SK-N-SH treated with all-trans-retinoic acid at 6 μM for 48 hours (cell line): ENCODE measurements at regions not wholly inside any gene's neighbourhood (a gene's known extent, or its start where the extent isn't known, plus 50 kb on each side); places are given as distances from the start of the nearest gene placed in this dataset.

ENCODE experiments used
- ATAC-seq: fragments of 200-7000 bp; cut with Tn5 transposase; 3 replicates; pipeline ENCODE4 v1.9.1; 2020; ENCODE audit warnings: mild to moderate bottlenecking, moderate library complexity
- ARNTL ChIP-seq: fragments of 450-650 bp; formaldehyde crosslinking; IDR thresholded peaks from 2 replicates; pipeline ENCODE4 v1.5.0; 2020; ENCODE audit warnings: low read depth, mild to moderate bottlenecking, moderate library complexity, borderline replicate concordance
- BACH2 ChIP-seq: fragments of 250-450 bp; sonication (Bioruptor Pico); IDR thresholded peaks from 2 replicates; pipeline ENCODE4 v1.9.0; 2021; ENCODE audit warnings: mild to moderate bottlenecking, borderline replicate concordance
- CREB5 ChIP-seq: fragments of 250-450 bp; sonication (Bioruptor Pico); IDR thresholded peaks from 2 replicates; pipeline ENCODE4 v1.5.1; 2020; ENCODE audit warnings: low read depth, mild to moderate bottlenecking, moderate library complexity
- CSDC2 ChIP-seq: fragments of 250-450 bp; sonication (Bioruptor Pico); IDR thresholded peaks from 2 replicates; pipeline ENCODE4 v1.5.0; 2020; ENCODE audit warnings: mild to moderate bottlenecking, moderate library complexity
- CSRNP3 ChIP-seq: fragments of 250-450 bp; sonication (Bioruptor Pico); IDR thresholded peaks from 2 replicates; pipeline ENCODE4 v1.5.1; 2021; ENCODE audit warnings: mild to moderate bottlenecking, moderate library complexity
- ESRRG ChIP-seq: fragments of 250-450 bp; sonication (Bioruptor Pico); IDR thresholded peaks from 2 replicates; pipeline ENCODE4 v1.6.1; 2021; ENCODE audit warnings: mild to moderate bottlenecking
- GLIS3 ChIP-seq: fragments of 250-450 bp; sonication (Bioruptor Pico); IDR thresholded peaks from 2 replicates; pipeline ENCODE4 v1.5.0; 2020; ENCODE audit warnings: mild to moderate bottlenecking, moderate library complexity
- ISL1 ChIP-seq: fragments of 250-450 bp; sonication (Bioruptor Pico); IDR thresholded peaks from 2 replicates; pipeline ENCODE4 v2.1.2; 2022; ENCODE audit warnings: mild to moderate bottlenecking, moderate library complexity
- OSR1 ChIP-seq: fragments of 250-450 bp; sonication (Bioruptor Pico); IDR thresholded peaks from 2 replicates; pipeline ENCODE4 v1.8.0; 2022; ENCODE audit warnings: moderate library complexity, mild to moderate bottlenecking, inconsistent platforms
- PATZ1 ChIP-seq: fragments of 250-450 bp; sonication (Bioruptor Pico); IDR thresholded peaks from 2 replicates; pipeline ENCODE4 v1.8.0; 2020; ENCODE audit warnings: mild to moderate bottlenecking, moderate library complexity, borderline replicate concordance
- POU6F1 ChIP-seq: fragments of 250-450 bp; sonication (Bioruptor Pico); IDR thresholded peaks from 2 replicates; pipeline ENCODE4 v1.8.0; 2021; ENCODE audit warnings: low read depth, mild to moderate bottlenecking, moderate library complexity, borderline replicate concordance
- PPARA ChIP-seq: fragments of 250-450 bp; sonication (Bioruptor Pico); IDR thresholded peaks from 2 replicates; pipeline ENCODE4 v1.5.0; 2020; ENCODE audit warnings: mild to moderate bottlenecking, borderline replicate concordance
- RARB ChIP-seq: fragments of 250-450 bp; sonication (Bioruptor Pico); IDR thresholded peaks from 2 replicates; pipeline ENCODE4 v1.8.0; 2021; ENCODE audit warnings: mild to moderate bottlenecking, moderate library complexity
- SNAI2 ChIP-seq: fragments of 250-450 bp; sonication (Bioruptor Pico); IDR thresholded peaks from 2 replicates; pipeline ENCODE4 v1.5.0; 2020; ENCODE audit warnings: mild to moderate bottlenecking, moderate library complexity
- TCF4 ChIP-seq: fragments of 250-450 bp; sonication (Bioruptor Pico); IDR thresholded peaks from 2 replicates; pipeline ENCODE4 v1.8.0; 2021; ENCODE audit warnings: mild to moderate bottlenecking, moderate library complexity, borderline replicate concordance
- TOX ChIP-seq: fragments of 250-450 bp; sonication (Bioruptor Pico); IDR thresholded peaks from 2 replicates; pipeline ENCODE4 v1.8.0; 2021; ENCODE audit warnings: mild to moderate bottlenecking, moderate library complexity, borderline replicate concordance
- TSHZ2 ChIP-seq: fragments of 250-450 bp; sonication (Bioruptor Pico); IDR thresholded peaks from 2 replicates; pipeline ENCODE4 v1.5.0; 2020; ENCODE audit warnings: mild to moderate bottlenecking, moderate library complexity
- ZC3H10 ChIP-seq: fragments of 250-450 bp; sonication (Bioruptor Pico); IDR thresholded peaks from 2 replicates; pipeline ENCODE4 v1.5.1; 2021; ENCODE audit warnings: mild to moderate bottlenecking, moderate library complexity
- ZFP3 ChIP-seq: fragments of 250-450 bp; sonication (Bioruptor Pico); IDR thresholded peaks from 2 replicates; pipeline ENCODE4 v1.5.0; 2020; ENCODE audit warnings: mild to moderate bottlenecking, moderate library complexity
- ZFP30 ChIP-seq: fragments of 450-650 bp; formaldehyde crosslinking; IDR thresholded peaks from 2 replicates; pipeline ENCODE4 v1.5.0; 2022; ENCODE audit warnings: mild to moderate bottlenecking, moderate library complexity
- ZNF565 ChIP-seq: fragments of 450-650 bp; formaldehyde crosslinking; conservative IDR thresholded peaks from 2 replicates; pipeline ENCODE4 v1.5.0; 2020; ENCODE audit warnings: low read depth, mild to moderate bottlenecking, moderate library complexity
- ZNF70 ChIP-seq: fragments of 450-650 bp; formaldehyde crosslinking; IDR thresholded peaks from 2 replicates; pipeline ENCODE4 v1.5.0; 2020; ENCODE audit warnings: mild to moderate bottlenecking, moderate library complexity
- ZNF8 ChIP-seq: fragments of 450-650 bp; formaldehyde crosslinking; IDR thresholded peaks from 2 replicates; pipeline ENCODE4 v1.5.0; 2020; ENCODE audit warnings: mild to moderate bottlenecking, moderate library complexity

- ATAC-seq = no peak
- TF ChIP-seq GLIS3 = no peak
- TF ChIP-seq BACH2 (CRISPR knock-in tag) = no peak
- TF ChIP-seq TCF4 (CRISPR knock-in tag) = no peak
- no peak for TF ChIP-seq ZNF565 (CRISPR knock-in tag)
Observed at GRCh38 chr6:92723390-92723931, 695.9 kb downstream of the EPHA7 start.

- ATAC-seq = no peak
- TF ChIP-seq ZNF565 (CRISPR knock-in tag) = no peak
- TF ChIP-seq PATZ1 (CRISPR knock-in tag) = no peak
- no peak for TF ChIP-seq CSRNP3 (CRISPR knock-in tag)
- no peak for TF ChIP-seq TOX (CRISPR knock-in tag)
- no peak for TF ChIP-seq GLIS3
- TF ChIP-seq ZNF8 (CRISPR knock-in tag) = no peak
Observed at GRCh38 chr6:92719773-92720172, 699.6 kb downstream of the EPHA7 start.

- ATAC-seq = no peak
- TF ChIP-seq ZFP30 (CRISPR knock-in tag) (no peak), ARNTL (CRISPR knock-in tag) (no peak), BACH2 (CRISPR knock-in tag) (no peak), CSRNP3 (CRISPR knock-in tag) (no peak), POU6F1 (no peak), ISL1 (no peak), ZC3H10 (CRISPR knock-in tag) (no peak), GLIS3 (no peak), ZNF565 (CRISPR knock-in tag) (no peak), OSR1 (CRISPR knock-in tag) (no peak), TCF4 (CRISPR knock-in tag) (no peak)
Observed at GRCh38 chr6:92716638-92717037, 702.7 kb downstream of the EPHA7 start.

GRCh38 chr6:92715991-92716390, 703.4 kb downstream of the EPHA7 start:
- ATAC-seq = no peak
- TF ChIP-seq ESRRG (CRISPR knock-in tag) = no peak

GRCh38 chr6:92714346-92714745, 705.0 kb downstream of the EPHA7 start:
- no peak for ATAC-seq
- TF ChIP-seq ARNTL (CRISPR knock-in tag) (no peak), ZFP3 (CRISPR knock-in tag) (no peak), ZNF565 (CRISPR knock-in tag) (no peak), CREB5 (CRISPR knock-in tag) (no peak), SNAI2 (CRISPR knock-in tag) (no peak), PPARA (no peak), GLIS3 (no peak), ZNF8 (CRISPR knock-in tag) (no peak), RARB (CRISPR knock-in tag) (no peak), ZNF70 (CRISPR knock-in tag) (no peak), TOX (CRISPR knock-in tag) (no peak), TSHZ2 (CRISPR knock-in tag) (no peak), ESRRG (CRISPR knock-in tag) (no peak), OSR1 (CRISPR knock-in tag) (no peak), CSDC2 (CRISPR knock-in tag) (no peak)
